HG03175 (cell line): ENCODE measurements at regions not wholly inside any gene's neighbourhood (a gene's known extent, or its start where the extent isn't known, plus 50 kb on each side); places are given as distances from the start of the nearest gene placed in this dataset.
"Not testable (repeated sequence)": the region's sequence is repeated elsewhere in the genome, so short reads cannot be mapped to it uniquely, and the experiment has no call there.

Experiments used
- ATAC-seq: cut with Tn5 transposase; IDR thresholded peaks from one replicate; pipeline ENCODE4 v1.9.1; 2021; ENCODE audit warnings: mild to moderate bottlenecking, moderate library complexity; ENCODE audit not compliant: unreplicated experiment

GRCh38 chr7:118404211-118404610 is 179.7 kb downstream of the ANKRD7 start:
- no peak for ATAC-seq

GRCh38 chr7:118418433-118418832 is 193.9 kb downstream of the ANKRD7 start:
- no peak for ATAC-seq

- ATAC-seq = no peak
Observed at GRCh38 chr7:118420888-118421287, 196.4 kb downstream of the ANKRD7 start.

- no peak for ATAC-seq
Observed at GRCh38 chr7:118429141-118429540, 204.6 kb downstream of the ANKRD7 start.

- no peak for ATAC-seq
Observed at GRCh38 chr7:118436663-118437062, 212.2 kb downstream of the ANKRD7 start.

- ATAC-seq = not testable (repeated sequence)
Observed at GRCh38 chr7:118449030-118449429, 224.5 kb downstream of the ANKRD7 start.

GRCh38 chr7:118449797-118450567 is 225.5 kb downstream of the ANKRD7 start:
- no peak for ATAC-seq

- ATAC-seq = no peak
Observed at GRCh38 chr7:118452128-118452527, 227.6 kb downstream of the ANKRD7 start.

- ATAC-seq = no peak
Observed at GRCh38 chr7:118467381-118467780, 242.9 kb downstream of the ANKRD7 start.

GRCh38 chr7:118472581-118472980 is 248.1 kb downstream of the ANKRD7 start:
- no peak for ATAC-seq

GRCh38 chr7:118473271-118473670 is 248.8 kb downstream of the ANKRD7 start:
- no peak for ATAC-seq

GRCh38 chr7:118476036-118476435 is 251.5 kb downstream of the ANKRD7 start:
- ATAC-seq = no peak

GRCh38 chr7:118477036-118477435 is 252.5 kb downstream of the ANKRD7 start:
- no peak for ATAC-seq

- ATAC-seq = no peak
Observed at GRCh38 chr7:118478236-118478635, 253.7 kb downstream of the ANKRD7 start.

GRCh38 chr7:118478931-118479330 is 254.4 kb downstream of the ANKRD7 start:
- ATAC-seq = no peak

- ATAC-seq = no peak
Observed at GRCh38 chr7:118492466-118492865, 268.0 kb downstream of the ANKRD7 start.

GRCh38 chr7:118496138-118496644 is 271.7 kb downstream of the ANKRD7 start:
- ATAC-seq = no peak

- ATAC-seq = no peak
Observed at GRCh38 chr7:118502235-118502634, 277.7 kb downstream of the ANKRD7 start.

- no peak for ATAC-seq
Observed at GRCh38 chr7:118511146-118511545, 286.6 kb downstream of the ANKRD7 start.

- no peak for ATAC-seq
Observed at GRCh38 chr7:118517275-118517674, 292.8 kb downstream of the ANKRD7 start.

- ATAC-seq = no peak
Observed at GRCh38 chr7:118525020-118525419, 300.5 kb downstream of the ANKRD7 start.

- no peak for ATAC-seq
Observed at GRCh38 chr7:118531566-118531965, 307.1 kb downstream of the ANKRD7 start.

GRCh38 chr7:118559207-118559606 is 334.7 kb downstream of the ANKRD7 start:
- no peak for ATAC-seq
